Activated CD4-positive, alpha-beta T cell treated with anti-CD3 and anti-CD28 coated beads, Interleukin-10, Interleukin-2, amounts not matched to agents 100 ng/mL and 50 ng/mL, durations not matched to agents 16 hours and 8 hours (primary cell): ENCODE measurements at regions not wholly inside any gene's neighbourhood (a gene's known extent, or its start where the extent isn't known, plus 50 kb on each side); places are given as distances from the start of the nearest gene placed in this dataset.
"Not testable (repeated sequence)": the region's sequence is repeated elsewhere in the genome, so short reads cannot be mapped to it uniquely, and the experiment has no call there.

Experiments used
- DNase-seq: peaks from one replicate; pipeline ENCODE4 v3.0.0-alpha.2; 2020

- DNase-seq = no peak
Observed at GRCh38 chr5:69006030-69006429, 87.8 kb upstream of the SLC30A5 start.

GRCh38 chr5:69007163-69007562 lies 86.7 kb upstream of the SLC30A5 start:
- no peak for DNase-seq

- peak; percentile 77 for DNase-seq
Observed at GRCh38 chr5:69007726-69008368, 86.0 kb upstream of the SLC30A5 start.

- no peak for DNase-seq
Observed at GRCh38 chr5:69010476-69010875, 83.3 kb upstream of the SLC30A5 start.

GRCh38 chr5:69011910-69012309 lies 81.9 kb upstream of the SLC30A5 start:
- DNase-seq = no peak

GRCh38 chr5:69013481-69013880 lies 80.3 kb upstream of the SLC30A5 start:
- DNase-seq = no peak

GRCh38 chr5:69014007-69014406 lies 79.8 kb upstream of the SLC30A5 start:
- not testable (repeated sequence) for DNase-seq

- no peak for DNase-seq
Observed at GRCh38 chr5:69019668-69020375, 74.0 kb upstream of the SLC30A5 start.

- DNase-seq = peak; percentile 57
Observed at GRCh38 chr5:69024241-69024651, 69.6 kb upstream of the SLC30A5 start.

GRCh38 chr5:69029292-69029691 lies 64.5 kb upstream of the SLC30A5 start:
- DNase-seq = no peak

- DNase-seq = no peak
Observed at GRCh38 chr5:69030358-69031062, 63.3 kb upstream of the SLC30A5 start.

GRCh38 chr5:69032009-69032408 lies 61.8 kb upstream of the SLC30A5 start:
- no peak for DNase-seq

- no peak for DNase-seq
Observed at GRCh38 chr5:69033690-69034089, 60.1 kb upstream of the SLC30A5 start.

- DNase-seq = no peak
Observed at GRCh38 chr5:69034898-69035297, 58.9 kb upstream of the SLC30A5 start.

GRCh38 chr5:69035665-69036064 lies 58.1 kb upstream of the SLC30A5 start:
- no peak for DNase-seq

GRCh38 chr5:69038539-69038938 lies 55.3 kb upstream of the SLC30A5 start:
- no peak for DNase-seq

GRCh38 chr5:69039829-69040228 lies 54.0 kb upstream of the SLC30A5 start:
- DNase-seq = no peak

GRCh38 chr5:69042500-69042899 lies 51.3 kb upstream of the SLC30A5 start:
- DNase-seq = no peak

GRCh38 chr5:69042915-69043654 lies 50.7 kb upstream of the SLC30A5 start:
- peak; percentile 90 for DNase-seq

- no peak for DNase-seq
Observed at GRCh38 chr5:69043655-69043996, 50.2 kb upstream of the SLC30A5 start.
